PC-9 (cell line): ENCODE measurements at regions not wholly inside any gene's neighbourhood (a gene's known extent, or its start where the extent isn't known, plus 50 kb on each side); places are given as distances from the start of the nearest gene placed in this dataset.

Experiments used
- BruUV-seq: library from RNA; stranded (reverse); fragments of 400-500 nt; replicated peaks from 2 replicates; lab custom pipeline; 2021; lab: Mats Ljungman, UMichigan
- CTCF ChIA-PET: fragments of 300-600 bp; sonication (Branson Sonifier 250); formaldehyde crosslinking; loops from one replicate; lab custom pipeline; 2022; ENCODE audit warnings: antibody characterized with exemption; lab: Charles Lee
- POLR2A ChIA-PET: fragments of 300-600 bp; sonication (Branson Sonifier 250); formaldehyde crosslinking; loops from one replicate; lab custom pipeline; 2022; ENCODE audit warnings: antibody characterized with exemption; ENCODE audit not compliant: unreplicated experiment; lab: Charles Lee
- DNase-seq, 2 experiments: peaks; one replicate each; pipeline versions ENCODE4 v3.0.0 to v3.0.0-alpha.2; 2015 to 2022; ENCODE audit warnings: mixed read lengths in 1 of 2
- H2AFZ ChIP-seq: fragments of 200-600 bp; sonication (generic); 2 replicates; pipeline ENCODE4 v1.8.1; 2017; ENCODE audit warnings: antibody characterized with exemption
- H3F3A ChIP-seq: fragments of 200-600 bp; sonication (generic); 2 replicates; pipeline ENCODE4 v1.8.1; 2017; ENCODE audit warnings: antibody characterized with exemption, mild to moderate bottlenecking, low read depth; ENCODE audit not compliant: insufficient read depth
- H3K27ac ChIP-seq: fragments of 200-600 bp; sonication (generic); 2 replicates; pipeline ENCODE4 v1.6.1; 2016; ENCODE audit warnings: mixed run types
- H3K27me3 ChIP-seq: fragments of 200-600 bp; sonication (generic); 2 replicates; pipeline ENCODE4 v1.6.1; 2016; ENCODE audit warnings: low read depth, mixed run types; ENCODE audit not compliant: insufficient read depth
- H3K36me3 ChIP-seq: fragments of 200-600 bp; sonication (generic); 2 replicates; pipeline ENCODE4 v1.6.1; 2016; ENCODE audit warnings: low read depth, mixed run types
- H3K4me1 ChIP-seq: fragments of 200-600 bp; sonication (generic); replicated peaks from 2 replicates; pipeline ENCODE4 v1.6.1; 2016; ENCODE audit warnings: mixed run types; ENCODE audit not compliant: insufficient read depth
- H3K4me2 ChIP-seq: fragments of 200-600 bp; sonication (generic); 2 replicates; pipeline ENCODE4 v1.6.1; 2017; ENCODE audit warnings: mixed run types
- H3K4me3 ChIP-seq: fragments of 200-600 bp; sonication (generic); 2 replicates; pipeline ENCODE4 v1.6.1; 2016; ENCODE audit warnings: mixed run types
- H3K79me2 ChIP-seq: fragments of 200-600 bp; sonication (generic); 2 replicates; pipeline ENCODE4 v1.6.1; 2017; ENCODE audit warnings: low read depth, mixed run types
- H3K9me2 ChIP-seq: fragments of 200-600 bp; sonication (generic); 2 replicates; pipeline ENCODE4 v1.8.1; 2017; ENCODE audit warnings: mild to moderate bottlenecking; ENCODE audit not compliant: insufficient read depth
- H3K9me3 ChIP-seq: fragments of 200-600 bp; sonication (generic); 2 replicates; pipeline ENCODE4 v1.8.1; 2016; ENCODE audit warnings: low read depth; ENCODE audit not compliant: insufficient read depth
- H4K20me1 ChIP-seq: fragments of 200-600 bp; sonication (generic); 2 replicates; pipeline ENCODE4 v1.8.1; 2017; ENCODE audit not compliant: insufficient read depth
- CTCF ChIP-seq: fragments of 200-600 bp; sonication (generic); conservative IDR thresholded peaks from 2 replicates; pipeline ENCODE4 v1.6.1; 2017; ENCODE audit warnings: mixed run types, antibody characterized with exemption, mild to moderate bottlenecking, moderate library complexity
- EZH2 ChIP-seq: fragments of 200-600 bp; sonication (generic); IDR thresholded peaks from 2 replicates; pipeline ENCODE4 v1.8.0; 2017; ENCODE audit warnings: antibody characterized with exemption, low read depth
- intact Hi-C: fragments of 100-400 bp; cut with micrococcal nuclease; formaldehyde crosslinking; loops from one replicate; pipeline ENCODE4 v1.10.0; 2022; ENCODE audit not compliant: unreplicated experiment

GRCh38 chr1:29548091-29548490, 311.8 kb downstream of the PTPRU start:
- no peaks in the 10 kb centered on the region for H4K20me1 ChIP-seq
- H3K27me3 ChIP-seq, result no peaks in the 10 kb centered on the region
- DNase-seq, result no peak
- H3K4me1 ChIP-seq, result peaks cover 33% of the 10 kb centered on the region
- H3K36me3 ChIP-seq, result no peaks in the 10 kb centered on the region
- no peak overlapping the region for H3K27ac ChIP-seq
- H3F3A ChIP-seq, result peaks cover 15% of the 10 kb centered on the region; the same call in 1 of the 2 replicates
- H3K4me2 ChIP-seq, result no peak overlapping the region
- TF ChIP-seq EZH2, result no peak
- no peak for TF ChIP-seq CTCF
- no peaks in the 10 kb centered on the region for H3K79me2 ChIP-seq
- POLR2A ChIA-PET, result no interaction called here
- H3K9me3 ChIP-seq, result no peaks in the 10 kb centered on the region
- no TSS peak for BruUV-seq
- H2AFZ ChIP-seq, result no peak overlapping the region
- CTCF ChIA-PET, result no interaction called here
- H3K9me2 ChIP-seq, result no peaks in the 10 kb centered on the region
- intact Hi-C loops, result no loop called here
- no peak overlapping the region for H3K4me3 ChIP-seq

- Histone ChIP-seq H3K9me3 (no peaks in the 10 kb centered on the region), H3K27ac (no peak overlapping the region), H3F3A (peaks cover 15% of the 10 kb centered on the region; the same call in 1 of the 2 replicates), H3K79me2 (no peaks in the 10 kb centered on the region), H3K9me2 (no peaks in the 10 kb centered on the region), H3K27me3 (no peaks in the 10 kb centered on the region), H3K4me1 (peaks cover 33% of the 10 kb centered on the region), H2AFZ (no peak overlapping the region), H4K20me1 (no peaks in the 10 kb centered on the region), H3K4me2 (no peak overlapping the region), H3K4me3 (no peak overlapping the region), H3K36me3 (no peaks in the 10 kb centered on the region)
- ChIA-PET POLR2A (no interaction called here), CTCF (no interaction called here)
- no peak for TF ChIP-seq CTCF
- no peak for TF ChIP-seq EZH2
- no TSS peak for BruUV-seq
- intact Hi-C loops, result no loop called here
- no peak for DNase-seq
Observed at GRCh38 chr1:29547300-29547699, 311.0 kb downstream of the PTPRU start.

- no peak overlapping the region for H3K4me2 ChIP-seq
- no TSS peak for BruUV-seq
- H3K27ac ChIP-seq, result no peak overlapping the region
- H2AFZ ChIP-seq, result no peak overlapping the region
- H3F3A ChIP-seq, result peaks cover 12% of the 10 kb centered on the region; the same call in 1 of the 2 replicates
- H3K9me3 ChIP-seq, result no peaks in the 10 kb centered on the region
- H3K27me3 ChIP-seq, result no peaks in the 10 kb centered on the region
- no peaks in the 10 kb centered on the region for H4K20me1 ChIP-seq
- H3K4me3 ChIP-seq, result no peak overlapping the region
- no peaks in the 10 kb centered on the region for H3K9me2 ChIP-seq
- TF ChIP-seq CTCF (no peak), EZH2 (no peak)
- ChIA-PET POLR2A (no interaction called here), CTCF (no interaction called here)
- peaks cover 28% of the 10 kb centered on the region for H3K4me1 ChIP-seq
- no peaks in the 10 kb centered on the region for H3K36me3 ChIP-seq
- DNase-seq, result no peak
- no peaks in the 10 kb centered on the region for H3K79me2 ChIP-seq
- intact Hi-C loops, result no loop called here
Observed at GRCh38 chr1:29546496-29546895, 310.2 kb downstream of the PTPRU start.
